ENCODE measurements at regions not wholly inside any gene's neighbourhood (a gene's known extent, or its start where the extent isn't known, plus 50 kb on each side); places are given as distances from the start of the nearest gene placed in this dataset.

- TF ChIP-seq, protein P1, sequence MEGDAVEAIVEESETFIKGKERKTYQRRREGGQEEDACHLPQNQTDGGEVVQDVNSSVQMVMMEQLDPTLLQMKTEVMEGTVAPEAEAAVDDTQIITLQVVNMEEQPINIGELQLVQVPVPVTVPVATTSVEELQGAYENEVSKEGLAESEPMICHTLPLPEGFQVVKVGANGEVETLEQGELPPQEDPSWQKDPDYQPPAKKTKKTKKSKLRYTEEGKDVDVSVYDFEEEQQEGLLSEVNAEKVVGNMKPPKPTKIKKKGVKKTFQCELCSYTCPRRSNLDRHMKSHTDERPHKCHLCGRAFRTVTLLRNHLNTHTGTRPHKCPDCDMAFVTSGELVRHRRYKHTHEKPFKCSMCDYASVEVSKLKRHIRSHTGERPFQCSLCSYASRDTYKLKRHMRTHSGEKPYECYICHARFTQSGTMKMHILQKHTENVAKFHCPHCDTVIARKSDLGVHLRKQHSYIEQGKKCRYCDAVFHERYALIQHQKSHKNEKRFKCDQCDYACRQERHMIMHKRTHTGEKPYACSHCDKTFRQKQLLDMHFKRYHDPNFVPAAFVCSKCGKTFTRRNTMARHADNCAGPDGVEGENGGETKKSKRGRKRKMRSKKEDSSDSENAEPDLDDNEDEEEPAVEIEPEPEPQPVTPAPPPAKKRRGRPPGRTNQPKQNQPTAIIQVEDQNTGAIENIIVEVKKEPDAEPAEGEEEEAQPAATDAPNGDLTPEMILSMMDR (IDR thresholded peaks at IDR 0.05; ENCODE audit: insufficient read depth, low read length, poor library complexity, severe bottlenecking), result no peak
- no peak for DNase-seq (ENCODE audit: extremely low read depth, insufficient read length)
- Histone ChIP-seq H3K27me3 (replicated peaks; ENCODE audit: control insufficient read depth, insufficient read depth, low read length) (no peaks in the 10 kb centered on the region), H3K4me3 (replicated peaks; ENCODE audit: low read depth, low read length) (no peak overlapping the region), H3K36me3 (ENCODE audit: control insufficient read depth, insufficient read depth, low read length) (no peaks in the 10 kb centered on the region)
Observed at GRCh38 chr4:53763813-53764597, 172.7 kb upstream of the LNX1 start.

DNA sequence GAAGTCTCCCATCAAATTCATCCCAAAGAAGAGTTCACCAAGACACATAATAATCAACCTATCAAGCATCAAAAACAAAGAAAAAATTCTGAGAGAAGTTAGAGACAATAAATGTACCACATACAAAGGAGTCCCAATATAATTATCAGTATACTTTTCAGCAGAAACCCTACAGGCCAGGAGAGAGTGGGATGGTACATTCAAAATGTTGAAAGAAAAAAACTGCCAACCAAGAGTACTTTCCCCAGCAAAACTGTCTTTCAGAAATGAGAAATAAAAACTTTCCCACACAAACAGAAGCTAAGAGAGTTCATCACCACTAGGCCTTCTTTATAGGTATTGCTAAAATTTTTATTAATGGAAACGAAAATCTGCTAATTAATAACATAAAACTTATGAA, 164.4 kb upstream of the LNX1 start:
- no peak for DNase-seq (ENCODE audit: extremely low read depth, insufficient read length)
- Histone ChIP-seq H3K36me3 (ENCODE audit: control insufficient read depth, insufficient read depth, low read length) (no peaks in the 10 kb centered on the region), H3K27me3 (replicated peaks; ENCODE audit: control insufficient read depth, insufficient read depth, low read length) (no peaks in the 10 kb centered on the region), H3K4me3 (replicated peaks; ENCODE audit: low read depth, low read length) (no peak overlapping the region)
- TF ChIP-seq, protein P1 (IDR thresholded peaks at IDR 0.05; ENCODE audit: insufficient read depth, low read length, poor library complexity, severe bottlenecking), result no peak

DNA sequence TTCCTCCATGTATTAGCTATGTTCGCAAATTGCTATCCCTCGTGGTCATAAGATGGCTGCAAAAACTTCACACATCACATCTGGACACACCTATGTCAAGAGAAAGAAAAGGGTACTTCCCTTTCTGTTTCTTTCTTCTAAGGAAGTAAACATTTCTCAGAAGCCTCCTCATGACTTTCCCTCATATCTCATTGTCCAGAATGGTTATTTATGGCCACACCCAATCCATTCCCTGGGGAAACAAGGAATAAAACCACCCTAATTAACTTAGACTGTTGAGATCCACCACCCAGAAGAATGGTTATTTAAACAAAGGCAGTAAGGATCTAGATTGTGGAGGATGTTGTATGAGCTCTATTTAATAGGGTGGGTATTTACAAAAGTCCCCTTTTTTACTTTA, 160.8 kb upstream of the LNX1 start:
- Histone ChIP-seq H3K27me3 (replicated peaks; ENCODE audit: control insufficient read depth, insufficient read depth, low read length) (no peaks in the 10 kb centered on the region), H3K36me3 (ENCODE audit: control insufficient read depth, insufficient read depth, low read length) (no peaks in the 10 kb centered on the region), H3K4me3 (replicated peaks; ENCODE audit: low read depth, low read length) (no peak overlapping the region)
- TF ChIP-seq, protein P1 (IDR thresholded peaks at IDR 0.05; ENCODE audit: insufficient read depth, low read length, poor library complexity, severe bottlenecking), result no peak
- DNase-seq (ENCODE audit: extremely low read depth, insufficient read length), result no peak

GRCh38 chr4:53748328-53748772, 157.1 kb upstream of the LNX1 start:
- DNase-seq (ENCODE audit: extremely low read depth, insufficient read length), result peak; percentile 91
- no peaks in the 10 kb centered on the region for H3K27me3 ChIP-seq (replicated peaks; ENCODE audit: control insufficient read depth, insufficient read depth, low read length)
- H3K36me3 ChIP-seq (ENCODE audit: control insufficient read depth, insufficient read depth, low read length), result no peaks in the 10 kb centered on the region
- TF ChIP-seq, protein P1 (IDR thresholded peaks at IDR 0.05; ENCODE audit: insufficient read depth, low read length, poor library complexity, severe bottlenecking), result no peak
- H3K4me3 ChIP-seq (replicated peaks; ENCODE audit: low read depth, low read length), result no peak overlapping the region

DNA sequence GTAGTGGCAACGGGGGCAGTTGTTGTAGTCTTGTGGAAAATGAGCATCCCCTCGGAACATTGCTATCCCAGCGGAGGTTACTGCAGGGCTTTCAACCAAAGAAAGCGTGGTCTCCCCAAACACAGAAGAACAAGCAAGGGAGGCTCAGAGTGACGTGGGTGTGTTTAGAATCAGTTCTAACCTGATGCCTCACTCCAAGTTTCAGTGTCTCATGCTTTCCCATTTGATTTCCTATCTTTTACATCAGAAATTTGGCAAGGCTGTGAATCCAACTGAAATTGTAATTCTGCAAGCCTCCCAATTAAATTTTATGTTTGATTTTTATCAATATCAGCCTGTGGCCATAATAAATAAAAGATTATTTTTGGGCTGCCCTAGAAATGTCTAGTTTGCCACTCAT, 156.1 kb upstream of the LNX1 start:
- Histone ChIP-seq H3K4me3 (replicated peaks; ENCODE audit: low read depth, low read length) (no peak overlapping the region), H3K27me3 (replicated peaks; ENCODE audit: control insufficient read depth, insufficient read depth, low read length) (no peaks in the 10 kb centered on the region), H3K36me3 (ENCODE audit: control insufficient read depth, insufficient read depth, low read length) (no peaks in the 10 kb centered on the region)
- no peak for DNase-seq (ENCODE audit: extremely low read depth, insufficient read length)
- TF ChIP-seq, protein P1 (IDR thresholded peaks at IDR 0.05; ENCODE audit: insufficient read depth, low read length, poor library complexity, severe bottlenecking), result no peak

Measured in GM06990 (cell line).